CD4-positive, alpha-beta T cell treated with Interleukin-4 for 4 hours (primary cell): ENCODE measurements at regions not wholly inside any gene's neighbourhood (a gene's known extent, or its start where the extent isn't known, plus 50 kb on each side); places are given as distances from the start of the nearest gene placed in this dataset.
"Not testable (repeated sequence)": the region's sequence is repeated elsewhere in the genome, so short reads cannot be mapped to it uniquely, and the experiment has no call there.

Experiments
- DNase-seq: peaks from one replicate; pipeline ENCODE4 v3.0.0-alpha.2; 2020

GRCh38 chr13:58385336-58385735 is 753.8 kb downstream of the PCDH17 start:
- not testable (repeated sequence) for DNase-seq

GRCh38 chr13:58397596-58398387 is 766.2 kb downstream of the PCDH17 start:
- DNase-seq: no peak

DNA sequence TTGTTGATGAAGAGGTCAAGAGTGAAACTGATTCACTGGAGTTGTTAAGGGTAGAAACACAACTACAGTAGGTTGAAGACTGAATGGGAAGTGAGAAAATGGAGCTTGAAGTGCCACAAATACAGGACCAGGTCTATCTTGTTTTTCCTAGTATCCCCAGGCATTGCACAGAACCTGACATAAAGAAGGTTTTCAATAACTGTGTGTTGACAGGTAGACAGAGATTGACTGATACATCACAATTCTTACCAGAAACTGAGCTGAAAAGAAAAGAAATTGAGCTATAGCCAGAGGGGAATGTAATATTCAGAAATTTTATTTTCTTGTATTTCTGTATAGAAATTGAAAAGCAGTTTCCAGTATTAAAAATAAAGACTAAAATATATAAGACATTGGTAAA is 767.7 kb downstream of the PCDH17 start:
- DNase-seq: no peak

- DNase-seq: no peak
Observed at GRCh38 chr13:58406545-58406944, 775.0 kb downstream of the PCDH17 start.

- DNase-seq: no peak
Observed at GRCh38 chr13:58429917-58430316, 798.4 kb downstream of the PCDH17 start.

DNA sequence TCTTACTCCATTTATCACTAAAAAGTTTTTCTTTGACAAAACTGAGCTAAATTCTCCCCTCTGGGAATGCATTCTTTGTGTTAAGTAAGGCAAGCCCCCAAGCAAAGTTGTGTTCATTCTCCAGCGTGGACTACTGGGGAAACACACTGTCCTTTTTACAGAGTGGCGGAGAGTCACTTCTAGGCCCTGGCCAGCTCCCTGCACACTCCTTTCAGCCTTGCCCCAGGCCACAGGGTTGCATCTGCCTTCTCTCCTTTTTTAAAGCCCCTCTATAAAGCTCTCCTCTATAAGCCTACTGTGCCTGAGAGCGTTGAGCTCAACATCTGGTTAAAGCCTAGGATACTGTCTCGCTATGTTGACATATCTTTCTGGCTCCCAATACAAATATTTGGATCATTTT is 803.4 kb downstream of the PCDH17 start:
- no peak for DNase-seq

DNA sequence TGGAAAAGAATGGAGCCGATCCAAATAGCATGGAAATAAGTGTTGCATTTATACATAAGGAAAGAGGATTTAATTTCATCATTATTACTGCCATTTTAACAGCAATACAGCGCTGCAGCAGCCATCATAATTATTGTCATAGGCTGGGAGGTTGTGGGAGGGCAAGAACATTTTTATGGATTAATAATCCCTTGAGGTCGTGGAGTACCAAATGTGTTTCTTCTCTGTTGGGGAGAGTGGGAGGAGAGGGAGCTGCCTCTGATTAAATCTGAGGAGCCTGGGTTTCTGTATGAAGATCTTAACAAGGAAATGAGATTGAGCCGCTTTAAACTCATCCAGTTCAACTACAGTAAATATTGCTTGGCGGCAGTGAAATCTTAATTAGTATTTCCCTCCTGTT is 805.9 kb downstream of the PCDH17 start:
- DNase-seq: no peak

DNA sequence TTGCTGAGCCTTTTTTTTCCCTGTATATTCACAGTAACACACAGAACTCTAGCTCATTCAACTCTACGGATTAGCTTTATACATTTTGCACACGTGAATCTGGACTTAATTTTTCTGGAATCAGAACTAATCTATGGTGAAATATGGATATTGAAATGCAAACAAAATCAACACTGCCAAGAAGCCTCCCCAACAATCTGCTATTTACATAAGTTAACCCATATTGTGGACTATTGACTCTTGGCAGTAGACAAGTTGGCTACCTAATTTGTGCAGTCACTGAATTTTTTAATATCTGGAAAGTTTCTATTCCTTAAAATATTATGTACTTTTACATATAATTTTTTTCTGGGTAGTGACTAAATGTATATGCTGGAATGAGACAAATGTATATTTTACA is 815.4 kb downstream of the PCDH17 start:
- no peak for DNase-seq

DNA sequence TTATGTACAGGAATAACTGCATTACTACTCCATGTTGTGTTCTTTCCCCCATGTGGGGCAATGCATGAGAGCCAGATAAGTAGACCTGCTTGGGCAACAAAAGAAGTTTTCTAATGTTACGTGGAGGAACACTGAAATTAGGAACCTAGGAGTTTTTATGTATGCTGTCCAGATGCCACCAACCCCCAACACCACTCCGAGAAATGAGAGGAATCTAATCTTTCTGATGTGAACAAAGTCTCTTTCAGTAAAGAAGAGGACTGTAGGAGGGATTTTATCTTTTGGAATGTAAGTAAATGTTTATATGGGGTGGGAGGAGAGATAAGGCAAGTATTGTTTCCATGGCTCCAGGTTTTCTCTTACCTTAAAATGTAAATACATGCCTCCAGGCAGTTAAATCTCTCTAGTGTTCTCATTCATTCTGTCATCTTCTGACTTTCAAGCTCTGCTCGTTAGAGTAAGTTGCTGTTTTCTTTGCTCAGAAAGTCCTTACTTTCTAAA is 820.6 kb downstream of the PCDH17 start:
- no peak for DNase-seq

- no peak for DNase-seq
Observed at GRCh38 chr13:58455094-58455493, 823.5 kb downstream of the PCDH17 start.

GRCh38 chr13:58461217-58461616 is 829.7 kb downstream of the PCDH17 start:
- no peak for DNase-seq

GRCh38 chr13:58463841-58464240 is 832.3 kb downstream of the PCDH17 start:
- DNase-seq: no peak

GRCh38 chr13:58467176-58467575 is 835.6 kb downstream of the PCDH17 start:
- no peak for DNase-seq

DNA sequence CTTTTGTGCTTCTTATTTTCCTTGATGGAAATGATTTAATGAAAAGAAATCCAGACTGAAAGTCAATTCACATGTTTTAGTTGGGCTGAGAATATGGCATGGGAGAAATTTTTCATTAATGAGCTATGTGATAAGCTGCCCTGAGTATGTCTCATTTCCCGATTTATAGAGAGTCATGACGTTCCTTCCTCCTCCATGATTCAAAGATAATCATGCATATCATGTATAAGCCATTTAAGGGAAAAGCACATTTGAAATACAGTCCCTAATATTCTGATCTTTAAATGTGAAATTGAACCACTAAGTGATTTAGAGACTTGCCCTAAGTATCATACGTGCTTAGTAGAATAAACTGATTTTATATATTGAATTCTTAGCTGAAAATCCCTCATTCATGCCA is 840.9 kb downstream of the PCDH17 start:
- no peak for DNase-seq

DNA sequence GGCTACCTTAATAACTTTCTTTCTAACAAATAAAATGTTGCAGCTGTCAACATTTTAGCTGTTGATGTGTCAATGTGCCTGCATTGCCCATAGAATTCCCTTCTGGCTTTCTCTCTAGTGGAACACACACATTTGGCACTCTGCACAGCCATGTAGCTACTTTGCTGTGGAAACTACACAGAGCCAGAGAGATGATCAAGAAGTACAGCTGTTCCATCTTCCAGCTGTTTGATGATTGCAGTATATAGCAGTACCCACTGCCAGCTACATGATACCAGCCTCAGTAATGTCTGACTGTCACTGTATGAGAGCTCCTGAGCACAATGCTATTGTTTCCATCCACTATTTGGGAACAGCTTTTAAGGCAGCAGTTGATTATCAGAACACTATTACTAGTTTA is 843.0 kb downstream of the PCDH17 start:
- no peak for DNase-seq

DNA sequence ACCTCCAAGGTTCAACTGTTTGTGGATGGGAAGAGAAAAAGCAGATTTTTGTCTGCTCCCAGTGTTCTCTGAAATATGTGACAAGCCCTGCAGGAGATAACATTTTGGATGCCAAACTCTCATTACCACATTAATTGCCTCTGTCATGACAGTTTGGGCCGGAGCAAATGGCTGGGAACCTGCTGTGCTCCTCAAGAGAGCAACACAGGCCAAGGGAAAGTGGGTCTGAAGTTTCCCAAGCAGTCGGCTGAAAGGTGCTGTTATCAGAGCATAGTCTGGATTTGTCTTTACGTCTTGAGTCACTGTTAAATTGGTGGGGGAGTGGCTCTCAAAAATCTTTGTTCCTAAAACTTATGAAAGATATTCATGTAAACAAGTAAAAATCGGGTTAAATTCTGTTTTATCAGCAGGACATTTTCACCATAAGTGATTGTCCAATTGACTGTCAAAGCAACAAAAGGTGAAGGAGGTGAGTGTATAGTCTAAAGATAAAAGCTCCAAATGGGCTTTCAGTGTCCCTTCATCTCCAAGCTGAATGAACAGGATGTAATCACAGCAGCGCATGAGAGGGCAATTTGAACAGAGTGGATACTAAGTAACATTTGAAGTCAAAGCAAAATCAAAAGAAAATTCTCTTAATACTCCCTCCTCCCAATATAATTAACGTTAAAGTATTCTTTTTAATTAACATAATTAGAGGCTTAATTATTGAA is 844.8 kb downstream of the PCDH17 start:
- DNase-seq: no peak

DNA sequence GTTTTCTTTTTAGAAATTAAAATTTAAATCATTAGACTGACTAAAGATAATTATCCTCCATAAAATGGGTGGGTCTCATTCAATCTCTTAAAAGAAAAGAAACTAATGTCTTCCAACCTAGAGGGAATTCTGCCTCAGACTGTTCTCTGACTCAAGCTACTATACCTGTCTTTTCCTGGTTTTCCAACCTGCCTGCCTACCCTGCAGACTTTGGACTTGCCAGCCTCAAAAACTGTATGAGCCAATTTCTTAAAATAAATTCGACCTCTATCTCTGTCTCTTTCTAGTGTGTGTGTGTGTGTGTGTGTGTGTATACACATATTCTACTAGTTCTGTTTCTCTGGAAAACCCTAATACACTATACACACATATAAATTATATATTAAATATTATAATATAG is 847.3 kb downstream of the PCDH17 start:
- no peak for DNase-seq

- DNase-seq: no peak
Observed at GRCh38 chr13:58480061-58480460, 848.5 kb downstream of the PCDH17 start.

GRCh38 chr13:58488251-58488650 is 856.7 kb downstream of the PCDH17 start:
- DNase-seq: no peak

GRCh38 chr13:58495668-58496067 is 864.1 kb downstream of the PCDH17 start:
- no peak for DNase-seq

- no peak for DNase-seq
Observed at GRCh38 chr13:58500938-58501337, 869.4 kb downstream of the PCDH17 start.

GRCh38 chr13:58504202-58504700 is 872.7 kb downstream of the PCDH17 start:
- DNase-seq: not testable (repeated sequence)

GRCh38 chr13:58505262-58505920 is 873.8 kb downstream of the PCDH17 start:
- not testable (repeated sequence) for DNase-seq

- no peak for DNase-seq
Observed at GRCh38 chr13:58528351-58528750, 896.8 kb downstream of the PCDH17 start.
